GM19035 (cell line): ENCODE measurements at regions not wholly inside any gene's neighbourhood (a gene's known extent, or its start where the extent isn't known, plus 50 kb on each side); places are given as distances from the start of the nearest gene placed in this dataset.

Experiments used
- ATAC-seq: cut with Tn5 transposase; IDR thresholded peaks from one replicate; pipeline ENCODE4 v1.9.1; 2021; ENCODE audit not compliant: unreplicated experiment

DNA sequence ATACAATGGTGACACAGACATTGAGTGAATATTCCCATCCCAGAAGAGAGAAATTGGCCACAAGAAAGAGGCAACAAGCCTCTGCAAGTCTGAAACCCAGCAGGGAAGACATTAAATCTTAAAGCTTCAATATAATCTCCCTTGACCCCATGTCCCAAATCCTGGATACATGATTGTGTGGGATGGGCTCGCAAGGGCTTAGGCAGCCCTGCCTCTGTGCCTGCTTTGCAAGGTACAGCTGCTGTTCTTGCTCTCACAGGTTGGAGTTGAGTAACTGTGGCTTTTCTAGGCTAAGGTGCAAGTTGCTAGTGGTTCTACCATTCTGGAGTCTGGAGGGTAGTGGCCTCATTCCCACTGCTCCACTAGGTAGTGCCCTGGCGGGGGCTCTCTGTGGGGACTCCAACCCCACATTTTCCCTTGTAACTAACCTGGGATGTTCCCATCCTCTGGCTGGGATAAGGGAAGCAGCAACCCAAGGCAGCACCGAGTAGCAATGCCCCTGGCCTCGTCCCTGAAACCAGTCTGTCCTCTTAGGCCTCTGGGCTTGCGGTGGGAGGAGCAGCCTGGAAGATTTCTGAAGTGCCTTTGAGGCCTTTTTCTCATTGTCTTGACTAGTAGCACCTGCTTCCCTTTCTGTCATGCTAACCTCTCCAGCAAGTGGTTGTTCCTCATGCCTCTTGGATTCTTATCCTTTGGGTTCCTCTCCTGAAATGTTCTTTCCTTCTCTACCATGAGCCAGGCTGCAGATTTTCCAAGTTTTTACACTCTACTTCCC lies 90.0 kb downstream of the FAM174B start:
- ATAC-seq, result no peak

DNA sequence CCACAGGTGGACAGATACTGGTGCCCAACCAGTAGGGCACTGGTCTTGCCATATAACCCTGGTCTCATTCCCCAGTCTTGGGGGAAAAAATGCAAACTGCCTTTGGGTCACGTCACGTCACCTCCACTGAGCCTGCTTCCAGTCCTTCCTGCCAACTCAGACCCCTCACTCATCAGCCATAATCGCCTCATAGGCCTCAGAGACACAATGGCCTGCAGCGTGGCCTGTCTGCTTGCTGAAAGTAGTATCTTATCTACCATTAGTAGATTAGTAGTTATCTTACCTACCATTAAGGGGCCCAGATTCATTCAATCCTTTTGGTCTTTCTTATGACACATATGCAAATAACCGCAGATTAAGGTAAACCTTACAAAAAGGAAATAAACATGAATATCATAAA lies 93.8 kb downstream of the FAM174B start:
- ATAC-seq, result no peak

DNA sequence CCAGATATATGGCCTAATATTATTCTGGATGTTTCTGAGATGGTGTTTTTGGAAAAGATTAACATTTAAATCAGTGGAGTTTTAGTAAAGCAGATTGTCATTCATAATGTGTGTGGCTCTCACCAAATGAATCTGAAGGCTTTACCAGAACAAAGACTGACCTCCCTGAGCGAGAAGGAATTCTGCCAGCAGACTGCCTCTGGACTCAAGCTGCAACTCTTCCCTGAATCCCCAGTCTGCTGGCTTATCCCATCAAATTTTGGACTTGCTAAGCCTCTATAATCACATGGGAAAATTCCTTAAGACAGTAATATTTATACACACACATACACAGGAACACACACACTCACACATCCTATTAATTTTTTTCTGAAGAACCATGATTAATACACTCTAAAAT lies 102.3 kb downstream of the FAM174B start:
- no peak for ATAC-seq

DNA sequence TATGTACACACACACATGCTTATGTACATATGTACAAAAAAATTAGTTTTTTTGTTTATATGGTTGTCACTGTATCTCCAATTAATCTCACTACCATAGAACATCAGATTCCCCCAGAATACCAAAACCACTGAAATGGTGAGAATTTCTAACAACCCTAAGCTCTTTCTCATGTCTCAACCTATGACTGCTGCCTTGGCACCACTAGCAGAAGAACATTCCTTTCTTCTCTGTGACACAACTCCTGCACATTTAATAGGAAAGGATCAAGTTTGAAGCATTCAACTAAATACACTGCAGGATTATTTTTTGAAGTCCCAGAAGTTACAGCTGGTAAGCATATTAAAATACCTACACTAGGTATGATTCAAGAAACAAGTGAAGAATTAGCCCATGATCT lies 109.6 kb downstream of the FAM174B start:
- no peak for ATAC-seq

DNA sequence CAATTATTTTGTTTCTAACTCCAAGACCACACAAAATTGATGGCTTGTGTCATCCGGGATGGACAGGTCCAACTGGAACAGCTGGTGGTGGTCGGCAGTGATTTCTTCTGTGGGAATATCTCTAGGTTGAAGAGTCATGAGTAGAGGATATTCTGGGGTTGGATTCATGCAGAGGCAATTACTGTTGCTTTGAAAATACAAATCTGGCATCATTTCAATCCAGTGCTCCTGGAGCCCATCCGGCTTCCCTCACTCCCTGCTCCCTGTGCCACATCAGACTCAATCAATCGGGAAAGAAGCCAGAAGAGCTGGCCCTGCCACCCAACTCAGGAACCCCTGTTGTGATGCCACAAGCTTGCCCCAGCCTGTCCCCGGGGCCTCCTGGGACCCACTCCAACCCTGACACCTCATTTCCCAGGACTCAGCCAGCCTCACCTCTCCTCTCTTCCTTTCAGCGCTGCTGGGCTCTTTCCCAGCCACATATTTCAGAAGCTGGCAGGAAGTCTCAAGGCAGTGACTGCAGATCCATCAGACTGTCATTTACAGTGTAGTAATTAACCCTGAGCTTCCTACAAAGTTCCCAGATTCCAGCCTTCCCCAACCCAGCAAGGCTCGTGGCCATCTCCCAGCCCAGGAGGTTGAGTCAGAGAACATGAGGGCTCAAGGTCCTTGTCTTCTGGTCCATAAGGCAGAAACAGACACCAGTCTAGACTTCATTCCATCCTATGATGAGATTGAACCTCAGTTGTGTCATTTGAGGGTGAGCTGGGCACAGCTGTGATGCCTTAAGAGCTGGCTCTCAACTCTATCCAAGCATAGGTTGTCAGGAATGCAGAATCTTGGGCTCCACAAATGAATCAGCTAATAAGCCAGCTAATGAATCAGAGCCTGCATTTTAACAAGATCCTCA lies 114.0 kb downstream of the FAM174B start:
- no peak for ATAC-seq

DNA sequence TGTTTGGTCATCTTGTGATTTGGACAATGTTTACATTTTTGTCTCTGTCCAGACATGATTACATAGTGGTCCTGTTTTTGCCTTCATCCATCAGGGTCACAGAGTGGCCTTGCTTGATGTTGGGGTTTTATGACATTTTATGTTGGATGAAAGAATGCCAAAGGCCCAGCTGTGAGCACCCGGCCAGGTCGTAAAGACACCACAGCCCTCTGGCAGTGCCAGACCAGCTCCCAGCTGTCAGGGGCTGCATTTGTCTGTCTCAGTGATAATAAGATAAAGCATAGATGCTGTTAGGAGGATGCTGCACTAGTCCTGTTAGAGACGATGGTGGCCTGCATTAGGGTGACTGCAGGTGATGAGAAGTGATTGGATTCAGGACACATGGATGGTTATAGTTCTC lies 117.5 kb downstream of the FAM174B start:
- ATAC-seq, result no peak

DNA sequence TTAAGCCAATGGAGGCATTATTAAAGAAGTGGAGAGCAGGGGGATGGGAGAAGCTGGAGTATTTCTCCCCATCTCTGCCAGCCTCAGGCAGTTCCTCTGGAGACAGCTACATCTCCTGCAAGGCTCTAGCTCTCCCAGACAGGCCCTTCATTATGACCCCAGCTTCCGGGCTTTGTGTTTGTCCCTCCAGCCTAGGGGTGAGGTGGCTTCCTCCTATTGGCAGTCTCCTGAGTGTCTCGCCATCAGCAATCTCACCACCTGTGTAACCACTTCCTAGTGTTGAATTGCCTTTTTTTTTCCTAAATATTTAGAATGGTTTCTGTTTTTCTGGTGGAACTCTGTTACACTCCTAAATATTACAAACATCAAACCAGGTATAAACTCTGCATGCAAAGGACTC lies 122.3 kb downstream of the FAM174B start:
- no peak for ATAC-seq

GRCh38 chr15:92531406-92531805 lies 124.2 kb downstream of the FAM174B start:
- no peak for ATAC-seq

- ATAC-seq, result no peak
Measured at GRCh38 chr15:92528736-92529135, 126.8 kb downstream of the FAM174B start.

- no peak for ATAC-seq
Measured at GRCh38 chr15:92527197-92527596, 128.4 kb downstream of the FAM174B start.

GRCh38 chr15:92525758-92526245 lies 129.8 kb downstream of the FAM174B start:
- no peak for ATAC-seq

DNA sequence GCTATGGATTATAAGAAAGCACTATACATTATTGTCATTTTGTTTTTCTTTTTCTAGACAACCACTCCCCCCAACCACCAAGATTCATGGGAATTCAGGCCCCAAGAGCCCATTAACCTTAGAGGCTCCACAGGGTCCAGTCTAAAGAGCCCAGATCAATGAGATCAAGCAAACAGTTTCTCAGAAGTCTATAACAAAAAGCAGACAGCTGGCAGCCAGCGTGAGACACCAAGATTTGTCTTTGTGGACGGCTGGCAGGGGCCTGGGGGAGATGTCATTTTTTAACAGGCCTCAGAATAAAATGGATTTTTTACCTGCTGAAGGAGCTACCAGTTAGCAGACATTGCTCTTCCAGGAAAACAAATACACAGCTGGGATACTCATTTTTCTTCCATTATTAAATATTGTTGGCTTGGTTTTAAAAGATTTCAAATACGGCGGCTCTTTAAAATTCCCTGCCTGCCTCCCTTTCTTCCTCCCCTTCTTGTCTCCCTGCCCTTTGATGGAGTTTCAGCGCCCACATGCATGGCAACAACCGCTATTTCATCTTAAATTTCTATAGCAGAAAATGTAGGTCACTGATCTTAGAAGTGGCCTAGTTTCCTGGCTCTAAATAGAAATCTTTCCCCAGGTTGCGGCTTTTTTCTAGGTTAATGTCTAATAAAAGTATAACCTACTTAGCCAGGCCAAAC lies 130.6 kb downstream of the FAM174B start:
- no peak for ATAC-seq

GRCh38 chr15:92524161-92524560 lies 130.5 kb downstream of the ST8SIA2 start:
- no peak for ATAC-seq

GRCh38 chr15:92523176-92523575 lies 129.5 kb downstream of the ST8SIA2 start:
- ATAC-seq, result no peak

- peak; percentile 95 for ATAC-seq
Measured at GRCh38 chr15:92521624-92522008, 127.9 kb downstream of the ST8SIA2 start.

DNA sequence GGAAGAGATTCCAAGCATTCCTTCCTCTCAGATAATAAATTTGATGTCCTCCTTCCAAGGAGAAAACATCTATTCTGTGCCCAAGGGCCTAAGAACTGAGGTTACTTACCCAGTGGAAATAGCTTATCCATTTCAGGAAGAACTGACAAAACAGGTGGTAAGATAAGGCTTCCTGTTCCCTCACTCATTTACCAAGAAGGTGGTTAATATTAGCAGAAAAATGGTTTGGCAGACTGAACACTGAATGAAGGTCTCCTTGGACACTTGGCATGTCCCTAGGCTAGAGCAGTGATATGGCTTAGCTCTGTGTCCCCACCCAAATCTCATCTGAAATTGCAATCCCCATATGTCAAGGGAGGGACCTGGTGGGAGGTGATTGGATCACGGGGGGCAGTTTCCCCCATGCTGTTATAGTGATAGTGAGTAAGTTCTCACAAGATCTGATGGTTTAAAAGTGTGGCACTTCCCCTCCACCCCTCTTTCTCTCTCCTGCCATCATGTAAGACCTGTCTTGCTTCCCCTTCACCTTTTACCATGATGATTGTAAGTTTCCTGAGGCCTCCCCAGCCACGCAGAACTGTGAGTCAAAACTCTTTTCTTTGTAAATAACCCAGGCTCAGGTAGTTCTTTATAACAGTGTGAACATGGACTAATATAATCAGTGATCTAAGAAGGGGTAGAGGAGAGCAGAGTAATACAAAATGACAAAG lies 127.4 kb downstream of the ST8SIA2 start:
- ATAC-seq, result peak; percentile 23

DNA sequence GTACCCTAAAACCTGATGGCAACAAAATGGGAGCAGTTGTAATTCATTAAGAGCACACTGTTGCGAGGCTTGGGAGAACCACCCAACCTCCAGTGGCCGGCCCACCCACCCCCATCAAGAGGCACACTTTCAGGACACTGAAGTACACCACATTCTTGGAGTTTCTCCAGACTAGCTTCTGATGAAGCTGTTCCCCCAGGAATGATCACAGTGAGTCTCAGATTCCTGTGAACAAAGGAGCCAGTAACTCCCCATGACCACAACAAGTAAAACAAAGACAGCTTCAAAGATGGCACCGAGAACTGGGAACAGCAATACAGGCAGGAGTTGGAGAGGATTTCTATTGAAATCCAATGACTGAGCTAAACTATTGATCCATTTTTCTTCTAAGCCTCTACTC lies 126.0 kb downstream of the ST8SIA2 start:
- no peak for ATAC-seq
